Uterus (tissue), 2 donors: ENCODE measurements at regions not wholly inside any gene's neighbourhood (a gene's known extent, or its start where the extent isn't known, plus 50 kb on each side); places are given as distances from the start of the nearest gene placed in this dataset.

Experiments used
- POLR2A ChIP-seq, 2 donors: fragments of 450-650 bp; IDR thresholded peaks; one replicate each; pipeline ENCODE4 v1.6.1; 2016; ENCODE audit warnings: antibody characterized with exemption in 2 of 2, mild to moderate bottlenecking in 1 of 2, moderate library complexity in 1 of 2
- TF ChIP-seq, protein P1 (sequence below), 4 experiments: fragments of 200-600 bp in 2 of 4; fragments of 450-650 bp in 2 of 4; sonication (generic) in 2 of 4; IDR thresholded peaks; one replicate each; pipeline ENCODE4 v1.5.1; 2016 to 2019; ENCODE audit warnings: antibody characterized with exemption in 4 of 4, mild to moderate bottlenecking in 2 of 4, moderate library complexity in 1 of 4

DNA sequence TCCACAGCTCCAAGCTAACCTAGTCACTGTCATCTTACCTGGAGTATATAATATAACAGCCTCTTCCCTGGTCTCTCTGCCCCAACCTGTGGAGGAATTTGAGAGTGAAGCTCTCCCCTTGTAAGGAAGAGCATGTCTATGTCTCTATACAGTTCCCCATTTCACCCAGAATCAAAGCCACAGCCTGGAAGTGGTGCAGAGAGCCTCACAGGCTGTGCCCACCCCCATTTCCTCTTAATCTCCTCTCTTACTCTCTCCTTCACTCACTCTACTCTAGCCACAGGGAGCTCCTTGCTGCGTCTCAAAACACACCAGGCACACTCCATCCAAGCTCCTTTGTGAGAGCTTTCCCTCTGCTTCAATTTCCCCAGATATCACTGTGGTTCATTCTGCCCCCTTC lies 302.5 kb upstream of the ISX start:
- TF ChIP-seq POLR2A (IDR thresholded peaks at IDR 0.05): no peak
- TF ChIP-seq, protein P1, sequence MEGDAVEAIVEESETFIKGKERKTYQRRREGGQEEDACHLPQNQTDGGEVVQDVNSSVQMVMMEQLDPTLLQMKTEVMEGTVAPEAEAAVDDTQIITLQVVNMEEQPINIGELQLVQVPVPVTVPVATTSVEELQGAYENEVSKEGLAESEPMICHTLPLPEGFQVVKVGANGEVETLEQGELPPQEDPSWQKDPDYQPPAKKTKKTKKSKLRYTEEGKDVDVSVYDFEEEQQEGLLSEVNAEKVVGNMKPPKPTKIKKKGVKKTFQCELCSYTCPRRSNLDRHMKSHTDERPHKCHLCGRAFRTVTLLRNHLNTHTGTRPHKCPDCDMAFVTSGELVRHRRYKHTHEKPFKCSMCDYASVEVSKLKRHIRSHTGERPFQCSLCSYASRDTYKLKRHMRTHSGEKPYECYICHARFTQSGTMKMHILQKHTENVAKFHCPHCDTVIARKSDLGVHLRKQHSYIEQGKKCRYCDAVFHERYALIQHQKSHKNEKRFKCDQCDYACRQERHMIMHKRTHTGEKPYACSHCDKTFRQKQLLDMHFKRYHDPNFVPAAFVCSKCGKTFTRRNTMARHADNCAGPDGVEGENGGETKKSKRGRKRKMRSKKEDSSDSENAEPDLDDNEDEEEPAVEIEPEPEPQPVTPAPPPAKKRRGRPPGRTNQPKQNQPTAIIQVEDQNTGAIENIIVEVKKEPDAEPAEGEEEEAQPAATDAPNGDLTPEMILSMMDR (IDR thresholded peaks at IDR 0.05): no peak
